PC-3 (cell line): ENCODE measurements at regions not wholly inside any gene's neighbourhood (a gene's known extent, or its start where the extent isn't known, plus 50 kb on each side); places are given as distances from the start of the nearest gene placed in this dataset.

Experiments
- ATAC-seq: fragments of 200-7000 bp; cut with Tn5 transposase; 2 replicates; pipeline ENCODE4 v1.9.1; 2020; ENCODE audit warnings: mild to moderate bottlenecking, moderate library complexity
- BruUV-seq: library from RNA; stranded (reverse); fragments of 400-500 nt; replicated peaks from 2 replicates; lab custom pipeline; 2021; lab: Mats Ljungman, UMichigan
- CTCF ChIA-PET: fragments of 300-600 bp; sonication (Branson Sonifier 250); formaldehyde crosslinking; loops from one replicate; lab custom pipeline; 2022; ENCODE audit warnings: antibody characterized with exemption; lab: Charles Lee
- POLR2A ChIA-PET: fragments of 300-600 bp; sonication (Branson Sonifier 250); formaldehyde crosslinking; loops from one replicate; lab custom pipeline; 2022; ENCODE audit warnings: antibody characterized with exemption; ENCODE audit not compliant: unreplicated experiment; lab: Charles Lee
- DNase-seq: peaks from one replicate; pipeline ENCODE4 v3.0.0-alpha.2; 2015
- H2AFZ ChIP-seq: fragments of 300-600 bp; sonication (generic); 2 replicates; pipeline ENCODE4 v1.6.0; 2016; ENCODE audit warnings: antibody characterized with exemption, low read length
- H3F3A ChIP-seq: fragments of 300-600 bp; sonication (generic); one replicate; pipeline ENCODE4 v1.6.0; 2017; ENCODE audit warnings: antibody characterized with exemption, low read length, control low read depth, mild to moderate bottlenecking; ENCODE audit not compliant: unreplicated experiment
- H3K27ac ChIP-seq: fragments of 300-600 bp; sonication (generic); 2 replicates; pipeline ENCODE4 v1.5.1; 2016; ENCODE audit warnings: mild to moderate bottlenecking, low read length
- H3K27me3 ChIP-seq: fragments of 300-600 bp; sonication (generic); 2 replicates; pipeline ENCODE4 v1.6.1; 2016; ENCODE audit warnings: low read length, mixed read lengths
- H3K36me3 ChIP-seq: fragments of 300-600 bp; sonication (generic); 2 replicates; pipeline ENCODE4 v1.6.1; 2016; ENCODE audit warnings: low read depth, mixed run types, low read length, mixed read lengths
- H3K4me1 ChIP-seq: fragments of 300-600 bp; sonication (generic); 2 replicates; pipeline ENCODE4 v1.5.1; 2016; ENCODE audit warnings: low read length; ENCODE audit not compliant: insufficient read depth
- H3K4me2 ChIP-seq: fragments of 300-600 bp; sonication (generic); 2 replicates; pipeline ENCODE4 v1.6.0; 2016; ENCODE audit warnings: low read length
- H3K4me3 ChIP-seq: fragments of 300-600 bp; sonication (generic); 2 replicates; pipeline ENCODE4 v1.5.1; 2016; ENCODE audit warnings: mild to moderate bottlenecking, low read length, mixed read lengths
- H3K79me2 ChIP-seq: fragments of 300-600 bp; sonication (generic); 2 replicates; pipeline ENCODE4 v1.6.1; 2017; ENCODE audit warnings: low read length, mixed read lengths
- H3K9ac ChIP-seq: fragments of 300-600 bp; sonication (generic); 2 replicates; pipeline ENCODE4 v1.6.0; 2016; ENCODE audit warnings: mild to moderate bottlenecking, low read length
- H3K9me2 ChIP-seq: fragments of 300-600 bp; sonication (generic); replicated peaks from 2 replicates; pipeline ENCODE4 v1.6.1; 2016; ENCODE audit warnings: mixed run types, low read length, mixed read lengths
- H3K9me3 ChIP-seq: fragments of 300-600 bp; sonication (generic); 2 replicates; pipeline ENCODE4 v1.6.1; 2016; ENCODE audit warnings: low read length, mixed read lengths
- H4K20me1 ChIP-seq: fragments of 300-600 bp; sonication (generic); 2 replicates; pipeline ENCODE4 v1.6.1; 2016; ENCODE audit warnings: low read length, mixed read lengths
- CTCF ChIP-seq: fragments of 300-600 bp; sonication (generic); conservative IDR thresholded peaks from 2 replicates; pipeline ENCODE4 v1.5.1; 2017; ENCODE audit warnings: antibody characterized with exemption, low read depth, mild to moderate bottlenecking, low read length
- EZH2 ChIP-seq: fragments of 300-600 bp; sonication (generic); IDR thresholded peaks from one replicate; pipeline ENCODE4 v1.6.1; 2017; ENCODE audit warnings: antibody characterized with exemption, mild to moderate bottlenecking, low read length; ENCODE audit not compliant: unreplicated experiment
- EZH2phosphoT487 ChIP-seq: fragments of 300-600 bp; sonication (generic); IDR thresholded peaks from 2 replicates; pipeline ENCODE4 v1.6.1; 2018; ENCODE audit warnings: mild to moderate bottlenecking, antibody characterized with exemption, low read length, borderline replicate concordance
- intact Hi-C: fragments of 100-400 bp; cut with micrococcal nuclease; formaldehyde crosslinking; loops from 2 replicates; pipeline ENCODE4 v1.9.0; 2023

- POLR2A ChIA-PET = no interaction called here
- ATAC-seq = no peak
- TF ChIP-seq EZH2phosphoT487 = no peak
- TF ChIP-seq CTCF = peak; percentile 78
- TF ChIP-seq EZH2 = no peak
Observed at GRCh38 chrX:125132274-125132673, 187.4 kb upstream of the TEX13C start.

GRCh38 chrX:125137521-125137920, 182.2 kb upstream of the TEX13C start:
- H3K4me2 ChIP-seq = no peak overlapping the region
- H4K20me1 ChIP-seq = no peaks in the 10 kb centered on the region
- no peaks in the 10 kb centered on the region for H3F3A ChIP-seq
- no peaks in the 10 kb centered on the region for H3K27me3 ChIP-seq
- no peak overlapping the region for H3K9ac ChIP-seq
- no peak for ATAC-seq
- CTCF ChIA-PET = no interaction called here
- H3K36me3 ChIP-seq = no peaks in the 10 kb centered on the region
- POLR2A ChIA-PET = no interaction called here
- intact Hi-C loops = no loop called here
- no peak overlapping the region for H3K4me3 ChIP-seq
- no peaks in the 10 kb centered on the region for H3K9me2 ChIP-seq
- H3K9me3 ChIP-seq = no peaks in the 10 kb centered on the region
- TF ChIP-seq EZH2phosphoT487 (no peak), CTCF (no peak), EZH2 (no peak)
- H3K79me2 ChIP-seq = no peaks in the 10 kb centered on the region
- H2AFZ ChIP-seq = no peak overlapping the region
- no peaks in the 10 kb centered on the region for H3K4me1 ChIP-seq
- no peak for DNase-seq
- no TSS peak for BruUV-seq
- H3K27ac ChIP-seq = no peak overlapping the region

More at GRCh38 chrX:125132274-125132673, 187.4 kb upstream of the TEX13C start:
- intact Hi-C loops = loop anchor here (1.0 to 5.0 kb wide), 3 partner anchors 72 to 1170 kb away; partner anchors contain the start of gene STAG2
- DNase-seq = peak; percentile 53
- Histone ChIP-seq H4K20me1 (no peaks in the 10 kb centered on the region), H3K79me2 (no peaks in the 10 kb centered on the region), H3K27me3 (no peaks in the 10 kb centered on the region), H3K9me3 (no peaks in the 10 kb centered on the region), H3K36me3 (no peaks in the 10 kb centered on the region), H3K9me2 (no peaks in the 10 kb centered on the region), H3K4me2 (no peak overlapping the region), H3K27ac (no peak overlapping the region), H3K4me1 (no peaks in the 10 kb centered on the region), H3K4me3 (no peak overlapping the region), H2AFZ (no peak overlapping the region), H3K9ac (no peak overlapping the region), H3F3A (no peaks in the 10 kb centered on the region)
- BruUV-seq = no TSS peak
- CTCF ChIA-PET = interaction anchor here (0.5 kb wide), 1 partner anchor 47 kb away, joined by 4 read pairs; no protein-coding TSS in a partner anchor

- intact Hi-C loops = no loop called here
Observed at GRCh38 chrX:125150231-125150630, 169.4 kb upstream of the TEX13C start.

More at GRCh38 chrX:125150231-125150630, 169.4 kb upstream of the TEX13C start:
- DNase-seq (peak; percentile 15), ATAC-seq (peak; percentile 57)
- no peaks in the 10 kb centered on the region for H3K9me2 ChIP-seq
- no peaks in the 10 kb centered on the region for H3K4me1 ChIP-seq
- H3K4me3 ChIP-seq = no peak overlapping the region
- H4K20me1 ChIP-seq = no peaks in the 10 kb centered on the region
- no peak for TF ChIP-seq CTCF
- TF ChIP-seq EZH2phosphoT487 = no peak
- TF ChIP-seq EZH2 = no peak
- no peaks in the 10 kb centered on the region for H3K27me3 ChIP-seq
- H2AFZ ChIP-seq = no peak overlapping the region
- H3K9ac ChIP-seq = no peak overlapping the region
- no peaks in the 10 kb centered on the region for H3K9me3 ChIP-seq
- no peaks in the 10 kb centered on the region for H3F3A ChIP-seq
- H3K27ac ChIP-seq = no peak overlapping the region
- ChIA-PET CTCF (interaction anchor here (0.6 kb wide), 2 partner anchors 19 to 1868 kb away, joined by 3 to 4 read pairs; no protein-coding TSS in a partner anchor), POLR2A (no interaction called here)
- no peaks in the 10 kb centered on the region for H3K36me3 ChIP-seq
- no peaks in the 10 kb centered on the region for H3K79me2 ChIP-seq
- no TSS peak for BruUV-seq
- no peak overlapping the region for H3K4me2 ChIP-seq
